Stimulated activated CD4-positive, alpha-beta T cell treated with anti-CD3 and anti-CD28 coated beads, Interleukin-4, amount 100 ng/mL, for 48 hours (primary cell): ENCODE measurements at regions not wholly inside any gene's neighbourhood (a gene's known extent, or its start where the extent isn't known, plus 50 kb on each side); places are given as distances from the start of the nearest gene placed in this dataset.
"Not testable (repeated sequence)": the region's sequence is repeated elsewhere in the genome, so short reads cannot be mapped to it uniquely, and the experiment has no call there.

Experiments
- DNase-seq, 2 donors: peaks; one replicate each; pipeline ENCODE4 v3.0.0-alpha.2; 2020; ENCODE audit warnings: low read depth in 2 of 2

DNA sequence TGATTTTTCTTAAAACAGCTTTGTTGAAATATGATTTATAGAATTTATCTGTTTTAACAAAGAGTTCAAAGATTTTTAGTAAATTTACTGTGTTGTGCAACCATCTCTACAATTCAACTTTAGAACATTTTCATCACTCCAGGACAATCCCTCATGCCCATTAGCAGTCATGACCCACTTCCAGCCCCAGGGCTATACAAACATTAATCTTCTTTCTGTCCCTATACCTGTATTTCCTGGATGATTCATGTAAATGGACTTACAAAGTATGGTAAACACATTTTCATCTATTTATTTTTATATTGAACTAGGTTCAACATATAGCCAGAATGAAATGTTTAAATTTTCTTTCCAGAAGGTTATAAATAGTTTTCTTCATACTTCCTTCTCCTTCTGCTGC lies 127.8 kb upstream of the CCDC180 start:
- no peak for DNase-seq

- DNase-seq: no peak
These were observed 131.3 kb upstream of the CCDC180 start for GRCh38 chr9:97176206-97176605.

GRCh38 chr9:97168174-97168573 lies 129.2 kb upstream of the CTSV start:
- DNase-seq: not testable (repeated sequence)

DNA sequence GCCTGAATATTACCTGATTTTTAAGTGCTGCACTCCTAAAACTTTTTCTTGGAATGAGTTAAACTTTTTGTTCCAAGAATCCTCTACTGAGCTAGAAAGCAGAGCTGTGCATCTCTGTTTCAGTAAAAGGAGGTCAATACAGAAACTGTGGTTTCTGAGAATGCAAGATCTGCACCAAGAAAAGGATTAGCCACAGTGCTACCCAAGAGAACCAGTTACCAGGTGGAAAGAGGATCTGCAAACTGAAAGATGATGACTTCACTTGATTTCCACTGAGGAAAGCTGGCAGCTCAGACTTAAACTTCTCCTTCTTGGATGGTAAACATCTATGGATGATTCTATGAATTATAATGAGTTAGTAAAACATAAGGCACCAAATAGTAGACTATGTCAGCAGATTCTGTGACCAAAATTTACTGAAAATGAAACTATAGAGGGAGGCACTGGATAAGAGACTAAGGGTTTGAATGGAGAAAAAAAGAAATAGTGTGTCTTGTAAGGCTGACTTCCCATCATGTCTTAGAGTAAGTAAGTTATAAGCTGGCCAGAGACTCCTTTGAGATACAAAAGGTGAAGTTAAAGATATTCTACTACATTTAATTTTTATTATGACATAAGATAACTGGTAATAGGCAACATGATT lies 127.7 kb upstream of the CTSV start:
- not testable (repeated sequence) for DNase-seq

DNA sequence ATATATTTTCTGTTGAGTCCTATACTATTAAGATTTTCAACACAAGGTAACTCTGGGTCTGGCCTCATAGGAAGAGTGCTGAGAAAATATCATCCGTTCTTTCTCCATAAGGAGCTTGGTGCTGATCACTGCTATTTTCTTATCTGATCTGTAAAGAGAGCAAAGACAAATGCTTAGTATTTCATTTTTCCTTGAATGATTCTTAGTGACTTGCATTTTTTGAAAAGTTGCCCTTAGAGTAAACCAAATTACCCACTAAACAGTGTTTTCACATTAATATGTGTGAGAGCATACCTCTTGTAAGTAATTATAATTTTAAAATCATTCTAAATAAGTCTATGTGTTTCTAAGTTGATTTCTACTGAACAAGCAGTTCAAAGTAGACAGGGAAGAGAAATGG lies 121.3 kb upstream of the CTSV start:
- no peak for DNase-seq

GRCh38 chr9:97158722-97159121 lies 119.8 kb upstream of the CTSV start:
- DNase-seq: not testable (repeated sequence)

GRCh38 chr9:97155441-97155840 lies 116.5 kb upstream of the CTSV start:
- not testable (repeated sequence) for DNase-seq

DNA sequence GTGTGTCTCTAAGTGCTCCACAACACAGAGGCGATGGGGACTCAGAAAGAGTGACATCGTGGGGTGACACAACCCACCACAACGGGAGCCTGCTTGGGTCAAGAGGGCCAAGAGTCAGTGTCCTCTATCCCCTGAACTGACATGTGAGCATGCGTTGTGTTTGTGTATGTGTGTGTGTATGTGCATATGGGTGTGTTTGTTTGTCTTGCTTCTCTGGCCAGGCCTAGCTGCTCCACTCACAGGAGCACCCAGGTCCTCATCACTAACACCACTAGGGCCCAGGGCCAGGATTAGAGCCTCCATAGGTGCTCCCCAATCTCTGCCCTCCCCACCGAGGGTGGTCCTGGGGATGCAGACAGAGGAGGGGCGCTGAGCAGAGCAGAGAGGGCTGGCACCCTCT lies 115.0 kb upstream of the CTSV start:
- DNase-seq: no peak

- not testable (repeated sequence) for DNase-seq
These were observed 114.2 kb upstream of the CTSV start for GRCh38 chr9:97153160-97153559.

DNA sequence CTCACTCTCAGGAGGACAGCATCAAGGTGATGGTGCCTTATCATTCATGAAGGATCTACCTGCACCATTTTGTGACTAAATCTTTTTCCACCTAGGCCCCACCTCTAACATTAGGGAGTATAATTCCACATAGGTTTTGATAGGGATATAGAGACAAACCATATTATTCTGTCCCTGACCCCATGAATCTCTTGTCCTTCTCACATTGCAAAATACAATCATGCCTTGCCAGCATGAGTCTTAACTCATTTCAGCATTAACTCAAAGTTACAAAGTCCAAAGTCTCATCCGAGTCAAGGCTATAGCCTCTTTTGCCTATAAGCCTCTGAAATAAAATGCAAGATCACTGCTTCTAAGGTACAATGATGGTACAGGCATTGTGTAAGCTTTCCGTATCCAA lies 111.5 kb upstream of the CTSV start:
- DNase-seq: not testable (repeated sequence)

DNA sequence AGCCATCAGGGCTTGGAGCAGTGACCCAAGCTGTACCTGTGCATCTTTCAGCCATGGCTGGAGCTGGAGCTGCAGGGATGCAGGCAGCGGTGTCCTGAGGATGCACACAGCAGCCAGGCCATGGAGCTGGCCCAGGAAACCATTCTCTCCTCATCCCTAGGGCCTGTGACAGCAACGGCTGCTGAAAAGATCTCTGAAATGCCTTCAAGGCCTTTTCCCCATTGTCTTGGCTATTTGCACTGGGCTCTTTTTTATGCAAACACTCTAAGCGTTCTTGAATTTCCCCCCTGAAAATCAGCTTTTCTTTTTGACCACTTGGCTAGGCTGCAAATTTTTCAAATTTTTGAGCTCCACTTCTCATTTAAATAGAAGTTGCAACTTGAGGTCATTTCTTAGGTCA lies 109.5 kb upstream of the CTSV start:
- DNase-seq: not testable (repeated sequence)

DNA sequence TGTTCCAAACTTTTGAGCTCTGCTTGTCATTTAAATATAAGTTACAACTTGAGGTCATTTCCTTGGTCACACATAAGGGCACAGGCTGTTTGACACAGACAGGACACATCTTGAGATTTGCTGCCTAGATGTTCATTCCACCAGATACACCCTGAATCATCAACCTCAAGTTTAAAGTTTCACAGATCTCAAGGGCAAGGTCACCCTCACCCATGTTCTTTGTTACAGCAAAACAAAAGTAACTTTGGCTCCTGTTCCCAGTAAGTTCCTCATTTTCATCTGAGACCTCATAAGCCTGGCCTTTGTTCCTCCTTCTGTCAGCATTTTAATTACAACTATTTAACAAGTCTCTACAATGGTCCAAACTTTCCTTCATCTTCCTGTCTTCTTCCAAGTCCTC lies 106.7 kb upstream of the CTSV start:
- not testable (repeated sequence) for DNase-seq

DNA sequence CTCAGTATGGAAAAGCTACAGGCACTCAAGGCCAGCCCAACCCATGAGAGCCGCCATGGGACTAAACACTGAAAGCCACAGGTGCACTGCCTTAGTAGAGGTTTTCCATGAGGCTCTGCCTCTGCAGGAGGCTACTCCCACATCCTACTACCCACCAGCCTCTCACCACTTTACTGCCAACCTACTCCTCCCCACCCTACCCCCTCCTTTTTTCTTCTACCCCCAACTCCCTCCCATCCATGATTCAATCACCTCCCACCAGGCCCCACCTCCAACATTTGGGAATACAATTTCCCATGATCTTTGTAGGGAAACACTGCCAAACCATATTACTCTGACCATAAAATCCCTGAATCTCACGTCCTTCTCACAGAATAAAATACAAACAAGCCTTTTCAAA lies 101.6 kb upstream of the CTSV start:
- no peak for DNase-seq

GRCh38 chr9:97136421-97136820 lies 97.5 kb upstream of the CTSV start:
- DNase-seq: no peak

- DNase-seq: not testable (repeated sequence)
These were observed 95.0 kb upstream of the CTSV start for GRCh38 chr9:97133966-97134365.

- DNase-seq: no peak
These were observed 93.9 kb upstream of the CTSV start for GRCh38 chr9:97132865-97133264.

- DNase-seq: not testable (repeated sequence)
These were observed 91.9 kb upstream of the CTSV start for GRCh38 chr9:97130864-97131263.

- not testable (repeated sequence) for DNase-seq
These were observed 91.4 kb upstream of the CTSV start for GRCh38 chr9:97130387-97130786.

DNA sequence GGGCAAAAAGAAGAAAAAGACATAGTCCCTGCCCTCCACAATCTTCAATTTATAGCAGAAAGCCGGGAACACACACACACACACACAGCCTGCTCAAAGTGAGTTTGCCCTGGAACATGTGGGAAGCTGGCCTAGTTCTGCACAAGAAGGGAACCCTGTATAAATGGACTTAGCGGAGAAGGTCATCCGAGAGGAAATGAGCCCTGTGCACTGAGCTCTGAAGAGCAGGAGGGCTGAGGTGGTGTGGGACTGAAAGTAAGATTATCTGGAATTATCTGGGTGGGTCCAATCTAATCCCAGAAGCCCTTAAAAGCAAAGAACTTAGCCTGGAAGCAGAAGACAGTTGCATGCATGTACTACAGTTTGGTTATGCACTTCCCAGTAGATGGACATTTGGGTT lies 90.0 kb upstream of the CTSV start:
- DNase-seq: no peak

DNA sequence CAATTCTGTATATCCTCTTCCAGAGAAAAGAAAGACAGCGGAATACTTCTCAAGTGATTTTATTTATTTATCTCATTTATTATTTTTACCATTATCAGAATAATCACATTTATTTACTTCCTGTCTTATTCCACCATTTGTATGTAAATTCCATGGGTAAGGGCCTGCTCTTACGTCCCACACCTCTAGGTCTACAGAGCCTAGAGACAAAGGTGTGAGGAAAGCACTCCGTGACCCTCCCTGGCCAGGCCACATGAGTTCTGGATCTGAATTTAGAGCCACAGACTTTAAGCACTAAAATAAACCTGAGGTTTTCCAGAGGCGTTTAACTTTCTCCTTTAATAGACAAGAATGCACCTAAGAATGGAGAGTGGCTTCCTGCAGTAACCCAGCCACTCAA lies 85.3 kb upstream of the CTSV start:
- DNase-seq: no peak

DNA sequence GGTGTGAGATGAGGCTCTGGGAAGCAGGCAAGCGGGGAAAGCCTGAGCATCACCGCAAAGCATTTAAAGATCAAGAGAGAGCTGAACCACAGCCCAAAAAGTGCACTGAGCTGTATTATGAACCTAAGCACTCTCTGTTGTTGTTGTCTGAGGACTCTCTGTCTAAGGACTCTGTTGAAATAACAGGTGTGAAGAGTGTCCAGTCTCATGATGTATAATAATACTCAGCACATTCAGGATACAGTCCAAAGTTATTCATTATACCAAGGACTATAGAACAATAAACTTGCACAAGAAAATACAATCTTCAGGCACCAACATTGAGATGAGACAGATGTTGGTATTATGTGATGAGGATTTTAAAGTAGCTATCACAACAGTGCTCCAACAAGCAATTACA lies 71.8 kb upstream of the CTSV start:
- no peak for DNase-seq

- DNase-seq: peak; percentile 12 to 34
These were observed 70.4 kb upstream of the CTSV start for GRCh38 chr9:97109194-97109811.

GRCh38 chr9:97105220-97105619 lies 66.3 kb upstream of the CTSV start:
- not testable (repeated sequence) for DNase-seq
